OCI-LY3 (cell line): ENCODE measurements at regions not wholly inside any gene's neighbourhood (a gene's known extent, or its start where the extent isn't known, plus 50 kb on each side); places are given as distances from the start of the nearest gene placed in this dataset.
"Not testable (repeated sequence)": the region's sequence is repeated elsewhere in the genome, so short reads cannot be mapped to it uniquely, and the experiment has no call there.

Experiments
- H2AFZ ChIP-seq: fragments of 200-600, 300-600 bp; shearing (Covaris generic); 2 replicates; pipeline ENCODE4 v1.6.0; 2014; ENCODE audit warnings: antibody characterized with exemption, low read depth, low read length
- H3K27ac ChIP-seq: fragments of 200-600, 300-600 bp; sonication (generic); 2 replicates; pipeline ENCODE4 v1.5.1; 2014; ENCODE audit warnings: mild to moderate bottlenecking, low read length, moderate library complexity, mixed read lengths
- H3K27me3 ChIP-seq: fragments of 200-600, 300-600 bp; sonication (generic); 2 replicates; pipeline ENCODE4 v1.6.1; 2014; ENCODE audit warnings: low read depth, low read length, mixed read lengths
- H3K36me3 ChIP-seq: fragments of 200-600, 300-600 bp; sonication (generic); replicated peaks from 2 replicates; pipeline ENCODE3; 2014; ENCODE audit warnings: low read depth, low read length, mixed read lengths
- H3K4me1 ChIP-seq: fragments of 300-600, 200-600 bp; sonication (generic); 2 replicates; pipeline ENCODE4 v1.6.1; 2014; ENCODE audit warnings: low read length, mixed read lengths
- H3K4me2 ChIP-seq: fragments of 200-600, 300-600 bp; sonication (generic); 2 replicates; pipeline ENCODE4 v1.6.1; 2014; ENCODE audit warnings: low read length, mixed read lengths
- H3K4me3 ChIP-seq: fragments of 300-600, 200-600 bp; sonication (generic); 2 replicates; pipeline ENCODE4 v1.5.1; 2014; ENCODE audit warnings: antibody characterized with exemption, mild to moderate bottlenecking, low read length, moderate library complexity
- H3K79me2 ChIP-seq: fragments of 300-600, 200-600 bp; shearing (Covaris generic); 2 replicates; pipeline ENCODE4 v1.6.1; 2014; ENCODE audit warnings: mild to moderate bottlenecking, low read length, mixed read lengths
- H3K9ac ChIP-seq: fragments of 300-600, 200-600 bp; shearing (Covaris generic); 2 replicates; pipeline ENCODE4 v1.6.0; 2014; ENCODE audit warnings: mild to moderate bottlenecking, low read length, moderate library complexity
- H3K9me3 ChIP-seq: fragments of 200-600, 300-600 bp; shearing (Covaris generic); 2 replicates; pipeline ENCODE4 v1.6.1; 2014; ENCODE audit warnings: low read length, mixed read lengths; ENCODE audit not compliant: insufficient read depth
- H4K20me1 ChIP-seq: fragments of 200-600, 300-600 bp; sonication (generic); 2 replicates; pipeline ENCODE4 v1.6.1; 2016; ENCODE audit warnings: low read length, mixed read lengths; ENCODE audit not compliant: insufficient read depth
- CTCF ChIP-seq: fragments of 200-600, 300-600 bp; sonication (generic); IDR thresholded peaks from 2 replicates; pipeline ENCODE4 v1.5.1; 2014; ENCODE audit warnings: antibody characterized with exemption, low read length, low read depth
- EZH2phosphoT487 ChIP-seq: fragments of 200-600 bp; shearing (Covaris generic); IDR thresholded peaks from 2 replicates; pipeline ENCODE4 v1.6.1; 2018; ENCODE audit warnings: antibody characterized with exemption, mixed run types, low read depth

DNA sequence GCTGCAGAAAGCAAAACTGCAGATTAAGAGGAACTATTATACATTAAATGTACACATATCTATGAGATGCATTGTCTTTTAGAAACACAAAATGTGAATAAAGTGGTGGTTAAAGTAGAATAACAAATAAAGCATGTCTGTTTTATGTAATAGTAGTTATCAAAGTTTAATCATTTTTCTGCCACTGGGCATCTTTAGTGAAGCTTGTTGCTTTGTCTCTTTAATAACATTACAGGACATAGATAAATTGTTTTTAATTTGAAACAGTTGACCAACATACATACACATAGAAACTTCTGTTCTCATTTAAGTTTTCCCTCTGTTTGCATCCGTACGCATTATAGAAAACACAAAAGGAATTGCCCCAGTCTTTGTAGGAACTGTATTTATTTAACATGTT is 1700.0 kb upstream of the ADGRL3 start:
- Histone ChIP-seq H3K27me3 (no peaks in the 10 kb centered on the region), H3K9ac (no peak overlapping the region), H3K36me3 (no peaks in the 10 kb centered on the region), H3K9me3 (no peaks in the 10 kb centered on the region), H3K4me2 (no peak overlapping the region), H4K20me1 (no peaks in the 10 kb centered on the region), H3K79me2 (no peaks in the 10 kb centered on the region), H3K4me3 (no peak overlapping the region), H2AFZ (no peak overlapping the region), H3K27ac (no peak overlapping the region), H3K4me1 (no peaks in the 10 kb centered on the region)
- TF ChIP-seq CTCF: no peak
- no peak for TF ChIP-seq EZH2phosphoT487

DNA sequence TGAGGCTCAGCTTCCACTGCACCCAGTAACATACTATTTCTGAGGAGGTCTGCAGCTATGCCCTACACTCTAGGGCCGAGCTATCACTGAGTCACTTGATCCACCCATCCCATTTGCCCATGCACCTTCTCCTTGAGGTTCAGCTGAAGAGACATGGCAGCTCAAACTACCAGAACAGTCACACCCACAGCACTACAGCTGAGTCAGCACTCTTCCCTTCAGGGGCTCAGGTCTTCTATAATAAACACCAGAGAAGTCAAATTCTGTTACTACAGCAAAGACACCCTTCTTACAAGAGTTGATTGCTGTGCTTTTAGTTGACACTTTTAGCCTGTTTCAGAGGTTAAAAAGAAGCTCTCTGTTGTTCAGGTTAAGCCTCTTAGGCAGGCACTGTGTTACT is 1696.4 kb upstream of the ADGRL3 start:
- Histone ChIP-seq H3K9me3 (no peaks in the 10 kb centered on the region), H3K4me1 (no peaks in the 10 kb centered on the region), H4K20me1 (no peaks in the 10 kb centered on the region), H3K36me3 (no peaks in the 10 kb centered on the region), H3K79me2 (no peaks in the 10 kb centered on the region), H3K27me3 (no peaks in the 10 kb centered on the region), H2AFZ (no peak overlapping the region), H3K4me3 (no peak overlapping the region), H3K27ac (no peak overlapping the region), H3K4me2 (no peak overlapping the region), H3K9ac (no peak overlapping the region)
- TF ChIP-seq CTCF: no peak
- TF ChIP-seq EZH2phosphoT487: no peak

DNA sequence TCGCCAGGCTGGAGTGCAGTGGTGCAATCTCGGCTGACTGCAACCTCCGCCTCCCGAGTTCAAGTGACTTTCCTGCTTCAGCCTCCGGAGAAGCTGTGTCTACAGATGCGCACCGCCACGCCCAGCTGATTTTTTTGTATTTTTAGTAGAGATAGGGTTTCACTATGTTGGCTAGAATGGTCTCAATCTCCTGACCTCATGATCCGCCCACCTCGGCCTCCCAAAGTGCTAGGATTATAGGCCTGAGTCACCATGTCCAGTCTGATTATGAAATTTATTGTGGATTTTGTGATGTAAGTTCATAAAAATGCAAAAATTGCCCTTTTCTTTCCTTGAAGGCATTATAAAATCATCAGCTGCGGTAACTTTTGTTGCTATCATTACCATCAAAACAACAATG is 1688.3 kb upstream of the ADGRL3 start:
- not testable (repeated sequence) for H3K9ac ChIP-seq, H3K4me1 ChIP-seq, H3K4me2 ChIP-seq, H4K20me1 ChIP-seq, H3K27ac ChIP-seq, H3K36me3 ChIP-seq, H3K4me3 ChIP-seq, H3K9me3 ChIP-seq, H2AFZ ChIP-seq, H3K27me3 ChIP-seq, H3K79me2 ChIP-seq

DNA sequence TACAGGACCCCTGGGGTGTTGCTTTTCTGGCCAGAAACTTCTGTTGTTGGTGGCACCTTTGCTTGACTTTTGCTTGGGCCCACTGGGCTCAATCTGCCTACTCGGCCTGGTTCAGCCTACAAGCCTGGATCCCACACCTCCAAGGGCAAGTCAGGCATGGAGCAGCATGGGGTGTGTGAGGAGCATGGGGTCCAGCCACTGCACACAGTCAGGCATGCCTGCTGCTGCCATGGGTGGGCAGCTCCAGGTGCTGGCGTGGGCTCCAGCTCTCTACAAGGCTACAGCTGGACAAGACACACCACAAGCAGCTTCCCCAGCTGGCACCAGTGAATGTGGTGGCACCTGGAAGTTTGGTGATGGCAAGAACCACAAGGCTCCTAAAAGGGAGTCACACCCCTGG is 1683.1 kb upstream of the ADGRL3 start:
- Histone ChIP-seq H3K27me3 (no peaks in the 10 kb centered on the region), H3K9me3 (no peaks in the 10 kb centered on the region), H3K4me1 (no peaks in the 10 kb centered on the region), H4K20me1 (no peaks in the 10 kb centered on the region), H3K36me3 (no peaks in the 10 kb centered on the region), H3K9ac (no peak overlapping the region), H3K4me2 (no peak overlapping the region), H3K4me3 (no peak overlapping the region), H2AFZ (no peak overlapping the region), H3K79me2 (no peaks in the 10 kb centered on the region), H3K27ac (no peak overlapping the region)
- TF ChIP-seq EZH2phosphoT487: no peak
- TF ChIP-seq CTCF: no peak
